Activated CD4-positive, alpha-beta T cell treated with anti-CD3 and anti-CD28 coated beads, Interleukin-2, amount 50 U/mL, for 16 hours (primary cell): ENCODE measurements at regions not wholly inside any gene's neighbourhood (a gene's known extent, or its start where the extent isn't known, plus 50 kb on each side); places are given as distances from the start of the nearest gene placed in this dataset.
"Not testable (repeated sequence)": the region's sequence is repeated elsewhere in the genome, so short reads cannot be mapped to it uniquely, and the experiment has no call there.

Experiments
- DNase-seq: peaks from one replicate; pipeline ENCODE4 v3.0.0-alpha.2; 2020

- DNase-seq, result no peak
Observed at GRCh38 chr2:194907569-194907968, 749.5 kb upstream of the SLC39A10 start.

- DNase-seq, result no peak
Observed at GRCh38 chr2:194896871-194897270, 760.2 kb upstream of the SLC39A10 start.

- no peak for DNase-seq
Observed at GRCh38 chr2:194883711-194884110, 773.3 kb upstream of the SLC39A10 start.

- DNase-seq, result no peak
Observed at GRCh38 chr2:194870974-194871535, 786.0 kb upstream of the SLC39A10 start.

GRCh38 chr2:194867328-194867727 is 789.7 kb upstream of the SLC39A10 start:
- peak; percentile 13 for DNase-seq

DNA sequence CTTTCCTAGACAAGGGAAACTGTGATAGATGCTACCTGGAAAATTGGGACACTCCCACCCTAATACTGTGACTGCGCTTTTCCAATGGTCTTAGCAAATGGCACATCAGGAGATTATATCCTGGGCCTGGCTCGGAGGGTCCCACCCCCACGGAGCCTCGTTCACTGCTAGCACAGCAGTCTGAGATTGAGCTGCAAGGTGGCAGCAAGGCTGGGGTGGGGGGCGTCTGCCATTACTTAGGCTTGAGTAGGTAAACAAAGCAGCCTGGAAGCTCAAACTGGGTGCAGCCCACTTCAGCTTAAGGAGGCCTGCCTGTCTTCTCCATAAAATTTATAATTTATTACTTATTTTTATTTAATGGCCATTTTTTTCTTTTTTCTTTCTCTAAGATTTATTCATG is 802.1 kb upstream of the SLC39A10 start:
- DNase-seq, result no peak

- DNase-seq, result no peak
Observed at GRCh38 chr2:194842871-194843270, 814.2 kb upstream of the SLC39A10 start.

GRCh38 chr2:194834371-194834770 is 822.7 kb upstream of the SLC39A10 start:
- not testable (repeated sequence) for DNase-seq

- DNase-seq, result no peak
Observed at GRCh38 chr2:194826241-194826640, 830.8 kb upstream of the SLC39A10 start.

DNA sequence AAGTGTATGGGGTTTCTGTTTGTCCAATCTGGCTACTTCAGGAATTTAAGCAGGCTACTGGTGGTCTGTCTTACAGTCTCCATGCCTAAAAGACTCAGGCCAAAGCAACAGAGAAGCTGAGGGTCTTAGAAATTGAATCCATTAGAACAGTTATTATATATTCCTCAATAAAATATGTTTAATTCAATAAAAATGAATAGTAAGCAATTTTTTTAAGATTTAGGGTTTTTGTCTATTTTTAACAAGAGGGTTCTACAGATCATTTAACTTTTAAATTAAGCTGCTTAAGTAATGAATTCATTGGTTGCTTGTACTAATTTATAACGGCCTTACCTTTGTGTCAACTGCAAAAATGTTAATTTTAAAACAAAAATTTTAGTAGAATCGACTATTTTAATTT is 832.6 kb upstream of the SLC39A10 start:
- no peak for DNase-seq

- no peak for DNase-seq
Observed at GRCh38 chr2:194822657-194823056, 834.4 kb upstream of the SLC39A10 start.

GRCh38 chr2:194822097-194822496 is 834.9 kb upstream of the SLC39A10 start:
- DNase-seq, result no peak

- no peak for DNase-seq
Observed at GRCh38 chr2:194819367-194819766, 837.7 kb upstream of the SLC39A10 start.

- DNase-seq, result no peak
Observed at GRCh38 chr2:194815475-194815874, 841.6 kb upstream of the SLC39A10 start.

DNA sequence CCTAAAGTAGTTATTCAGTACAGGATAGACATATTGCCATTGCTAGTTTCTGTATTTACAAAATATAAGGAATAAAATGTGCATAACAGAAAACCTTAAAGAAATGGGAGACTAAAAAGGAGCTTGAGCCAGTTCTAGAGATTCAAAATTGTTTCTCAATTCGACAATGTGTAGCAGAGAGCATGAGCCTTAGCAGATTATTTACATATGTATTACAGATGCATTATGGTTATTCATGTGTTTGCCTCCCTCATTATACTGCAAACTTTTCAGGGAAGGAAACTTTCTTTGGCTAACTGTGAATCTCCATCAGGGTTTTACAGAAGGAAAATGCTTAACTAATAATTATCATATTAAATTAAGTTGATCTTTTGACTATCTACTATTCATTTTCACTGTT is 854.4 kb upstream of the SLC39A10 start:
- no peak for DNase-seq

DNA sequence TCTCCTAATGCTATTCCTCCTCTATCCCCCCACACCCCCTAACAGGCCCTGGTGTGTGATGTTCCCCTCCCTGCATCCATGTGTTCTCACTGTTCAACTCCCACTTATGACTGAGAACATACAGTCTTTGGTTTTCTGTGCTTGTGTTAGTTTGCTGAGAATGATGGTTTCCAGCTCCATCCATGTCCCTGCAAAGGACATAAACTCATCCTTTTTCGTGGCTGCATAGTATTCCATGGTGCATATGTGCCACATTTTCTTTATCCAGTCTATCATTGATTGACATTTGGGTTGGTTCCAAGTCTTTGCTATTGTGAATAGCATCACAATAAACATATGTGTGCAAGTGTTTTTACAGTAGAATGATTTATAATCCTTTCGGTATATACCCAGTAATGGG is 870.0 kb upstream of the SLC39A10 start:
- not testable (repeated sequence) for DNase-seq

DNA sequence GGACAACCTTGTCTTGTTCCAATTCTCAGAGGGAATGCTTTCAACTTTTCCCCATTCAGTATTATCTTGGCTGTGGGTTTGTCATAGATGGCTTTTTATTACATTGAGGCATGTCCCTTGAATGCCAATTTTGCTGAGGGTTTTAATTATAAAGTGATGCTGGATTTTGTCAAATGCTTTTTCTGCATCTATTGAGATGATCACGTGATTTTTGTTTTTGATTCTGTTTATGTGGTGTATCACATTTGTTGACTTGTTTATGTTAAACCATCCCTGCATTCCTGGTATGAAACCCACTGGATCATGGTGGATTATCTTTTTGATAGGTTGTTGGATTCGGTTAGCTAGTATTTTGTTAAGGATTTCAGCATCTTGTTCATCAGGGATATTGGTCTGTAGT is 885.6 kb upstream of the SLC39A10 start:
- DNase-seq, result not testable (repeated sequence)

DNA sequence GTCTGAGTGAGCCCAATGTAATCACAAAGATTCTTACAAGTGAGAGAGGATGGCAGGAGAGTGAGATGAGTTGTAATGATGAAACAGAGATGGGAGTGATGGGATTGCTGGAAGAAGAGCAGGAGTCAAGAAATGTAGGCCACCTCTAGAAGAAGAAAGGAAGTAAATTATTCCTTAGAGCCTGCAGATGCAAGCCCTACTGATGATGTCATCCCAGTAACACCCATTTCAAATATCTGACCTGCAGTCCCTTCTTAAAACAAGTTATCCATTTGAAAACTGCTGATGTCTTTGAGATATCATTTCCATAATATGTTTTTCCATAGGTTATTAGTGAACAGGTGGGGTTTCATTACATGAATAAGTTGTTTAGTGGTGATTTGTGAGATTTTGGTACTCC is 888.0 kb upstream of the SLC39A10 start:
- no peak for DNase-seq

- no peak for DNase-seq
Observed at GRCh38 chr2:194765723-194766122, 891.3 kb upstream of the SLC39A10 start.

DNA sequence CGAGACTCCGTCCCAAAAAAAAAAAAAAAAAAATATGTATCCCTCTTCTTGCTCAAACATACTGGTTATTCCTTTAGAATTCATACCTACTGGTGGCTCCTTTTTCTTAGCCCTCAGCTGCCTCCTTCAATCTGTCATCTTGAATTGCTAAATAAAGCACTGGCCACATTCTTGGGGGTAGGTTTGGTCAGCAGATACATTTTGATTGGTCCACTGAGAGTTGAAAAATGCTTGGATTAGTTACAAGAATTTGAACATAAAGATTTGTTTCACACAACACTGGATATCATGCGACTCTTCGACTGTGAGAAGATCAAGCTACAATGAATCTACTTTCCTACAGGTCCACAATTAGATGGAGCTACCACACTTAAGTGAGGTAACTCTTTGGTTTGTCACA is 906.1 kb upstream of the SLC39A10 start:
- no peak for DNase-seq

DNA sequence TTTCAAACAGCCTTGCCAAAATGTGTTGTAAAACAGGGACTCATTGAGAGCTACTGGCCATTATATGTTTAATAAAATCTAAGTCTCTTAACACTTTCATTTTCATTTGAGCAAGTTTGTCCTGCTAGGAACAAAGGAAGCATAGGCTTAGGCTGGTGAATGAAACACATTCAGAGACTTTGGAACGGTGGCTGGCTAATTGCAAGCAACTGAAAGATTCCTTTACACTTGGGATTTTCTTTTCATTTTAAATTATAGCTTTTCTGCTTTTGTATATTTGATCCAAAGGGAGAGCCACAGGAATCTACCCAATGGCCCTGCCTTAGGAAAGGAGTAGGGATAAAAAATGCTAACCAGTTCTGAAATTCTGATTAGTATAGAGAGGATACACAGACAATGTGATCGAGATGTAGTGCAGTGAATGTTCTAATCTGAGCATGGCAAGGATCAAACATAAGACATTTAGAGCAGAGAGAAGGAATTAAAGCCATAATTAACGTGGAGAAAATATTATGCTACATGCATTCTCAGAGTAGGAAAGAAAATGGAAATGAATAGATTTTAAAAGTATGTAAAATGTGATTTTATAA is 911.4 kb upstream of the SLC39A10 start:
- DNase-seq, result no peak

DNA sequence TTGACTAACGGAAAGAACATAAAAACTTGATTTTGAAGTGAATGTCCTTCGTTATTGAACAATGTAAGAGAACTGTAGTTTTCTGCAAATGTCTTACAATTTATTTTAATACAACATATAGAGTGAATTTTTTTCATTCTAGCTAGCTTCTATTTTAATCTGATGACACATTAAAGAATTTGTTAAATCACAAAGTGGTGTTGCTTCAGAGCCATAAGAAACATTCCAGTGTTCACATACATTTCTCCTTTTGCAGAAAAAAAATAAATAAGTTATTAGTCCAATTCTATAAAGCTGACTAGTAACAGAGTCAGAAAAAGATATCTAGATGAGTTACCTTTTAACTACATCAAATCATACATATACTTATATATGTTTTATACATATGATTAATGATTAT is 914.3 kb upstream of the SLC39A10 start:
- DNase-seq, result no peak

DNA sequence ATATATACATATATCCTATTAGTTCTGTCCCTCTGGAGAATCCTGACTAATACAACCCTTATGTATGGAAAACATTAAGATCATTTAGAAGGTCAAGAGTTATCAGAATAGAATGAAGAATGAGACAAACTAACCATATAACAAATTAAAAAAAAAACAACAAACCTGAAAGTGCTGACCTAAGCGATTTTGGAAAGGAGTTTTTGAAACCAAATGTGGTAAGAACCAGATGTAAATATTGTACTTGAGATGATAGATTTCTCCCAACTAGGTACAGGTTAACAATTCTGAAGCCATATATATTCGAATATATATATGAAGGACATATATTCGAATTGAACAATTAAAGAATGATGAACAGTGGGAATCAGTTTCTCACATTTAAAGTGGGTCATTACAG is 917.8 kb upstream of the SLC39A10 start:
- no peak for DNase-seq

GRCh38 chr2:194735837-194736542 is 921.0 kb upstream of the SLC39A10 start:
- DNase-seq, result peak; percentile 0

DNA sequence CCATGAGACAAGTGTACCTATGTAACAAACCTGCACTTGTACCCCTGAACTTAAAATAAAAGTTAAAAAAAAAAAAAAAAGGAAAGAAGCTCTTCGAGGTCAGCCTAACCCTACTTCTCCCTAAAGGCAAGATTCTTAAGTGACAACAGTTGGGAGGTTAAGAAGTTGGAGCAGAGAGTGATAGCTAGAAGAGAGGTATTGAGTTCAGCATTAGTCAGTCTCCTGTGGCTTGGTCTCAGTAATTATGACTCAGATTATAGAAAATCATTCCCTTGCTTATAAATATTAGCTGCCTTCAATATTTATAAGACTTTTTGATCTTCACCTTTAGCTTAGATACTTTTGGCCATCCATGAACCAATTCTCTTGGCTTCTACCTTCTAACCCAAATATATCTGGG is 926.8 kb upstream of the SLC39A10 start:
- no peak for DNase-seq
